Hindlimb muscle (tissue), 1 donor: ENCODE measurements at regions not wholly inside any gene's neighbourhood (a gene's known extent, or its start where the extent isn't known, plus 50 kb on each side); places are given as distances from the start of the nearest gene placed in this dataset.

Experiments
- DNase-seq: peaks from one replicate; pipeline ENCODE4 v3.0.0-alpha.2; 2013

GRCh38 chr1:239833723-239834122 lies 258.0 kb upstream of the FMN2 start:
- no peak for DNase-seq

GRCh38 chr1:239835946-239836440 lies 255.7 kb upstream of the FMN2 start:
- DNase-seq: no peak

- no peak for DNase-seq
These were observed 251.3 kb upstream of the FMN2 start for GRCh38 chr1:239840336-239840735.

- DNase-seq: no peak
These were observed 250.9 kb upstream of the FMN2 start for GRCh38 chr1:239840790-239841189.

- no peak for DNase-seq
These were observed 250.1 kb upstream of the FMN2 start for GRCh38 chr1:239841631-239842030.

GRCh38 chr1:239843541-239843940 lies 248.1 kb upstream of the FMN2 start:
- DNase-seq: no peak

GRCh38 chr1:239844833-239845232 lies 246.8 kb upstream of the FMN2 start:
- no peak for DNase-seq

GRCh38 chr1:239854922-239855321 lies 236.8 kb upstream of the FMN2 start:
- DNase-seq: no peak

GRCh38 chr1:239856067-239856466 lies 235.6 kb upstream of the FMN2 start:
- DNase-seq: no peak

GRCh38 chr1:239856924-239857323 lies 234.8 kb upstream of the FMN2 start:
- no peak for DNase-seq

GRCh38 chr1:239858057-239858456 lies 233.6 kb upstream of the FMN2 start:
- no peak for DNase-seq

- DNase-seq: no peak
These were observed 233.2 kb upstream of the FMN2 start for GRCh38 chr1:239858529-239858928.

- no peak for DNase-seq
These were observed 229.7 kb upstream of the FMN2 start for GRCh38 chr1:239861985-239862384.

- DNase-seq: no peak
These were observed 223.4 kb upstream of the FMN2 start for GRCh38 chr1:239868058-239868832.

GRCh38 chr1:239870194-239870593 lies 221.5 kb upstream of the FMN2 start:
- DNase-seq: no peak

- DNase-seq: peak; percentile 38
These were observed 219.1 kb upstream of the FMN2 start for GRCh38 chr1:239872626-239873025.

GRCh38 chr1:239874831-239875230 lies 216.9 kb upstream of the FMN2 start:
- DNase-seq: no peak

- DNase-seq: no peak
These were observed 212.1 kb upstream of the FMN2 start for GRCh38 chr1:239879321-239880170.

- no peak for DNase-seq
These were observed 208.7 kb upstream of the FMN2 start for GRCh38 chr1:239882967-239883366.

- DNase-seq: peak; percentile 36
These were observed 206.9 kb upstream of the FMN2 start for GRCh38 chr1:239884796-239885195.

- DNase-seq: peak; percentile 24
These were observed 205.4 kb upstream of the FMN2 start for GRCh38 chr1:239886266-239886665.

GRCh38 chr1:239888639-239889038 lies 203.0 kb upstream of the FMN2 start:
- no peak for DNase-seq

GRCh38 chr1:239891621-239892358 lies 199.9 kb upstream of the FMN2 start:
- no peak for DNase-seq
